H1 (cell line): ENCODE measurements at regions not wholly inside any gene's neighbourhood (a gene's known extent, or its start where the extent isn't known, plus 50 kb on each side); places are given as distances from the start of the nearest gene placed in this dataset.
A peak's percentile ranks its signal among the peaks of the same experiment; 100 is the strongest.

Experiments used
- CTCF ChIA-PET: fragments of 300-600 bp; sonication (Branson Sonifier 250); formaldehyde crosslinking; loops from one replicate; lab custom pipeline; 2021; ENCODE audit not compliant: partially characterized antibody; lab: Charles Lee
- POLR2A ChIA-PET: fragments of 300-600 bp; sonication (Branson Sonifier 250); formaldehyde crosslinking; loops from one replicate; lab custom pipeline; 2021; ENCODE audit warnings: inconsistent platforms; ENCODE audit not compliant: partially characterized antibody; lab: Charles Lee
- DNase-seq, 2 experiments: peaks; one replicate each; pipeline versions ENCODE4 v3.0.0 to v3.0.0-alpha.2; 2010 to 2022; ENCODE audit warnings: low spot score in 2 of 2, low read depth in 1 of 2, mixed read lengths in 1 of 2
- FAIRE-seq: peaks from 2 replicates; lab custom pipeline; 2011; peaks lifted over from hg19 to GRCh38; lab: Jason Lieb, UNC
- H2AFZ ChIP-seq: 2 replicates; pipeline ENCODE4 v1.8.1; 2012; ENCODE audit warnings: low read length, inconsistent platforms
- H2AK5ac ChIP-seq: 2 replicates; pipeline ENCODE4 v1.6.1; 2013; ENCODE audit warnings: low read depth, low read length
- H2BK120ac ChIP-seq: replicated peaks from 2 replicates; pipeline ENCODE3; 2013; ENCODE audit warnings: low read depth, low read length, inconsistent platforms
- H2BK12ac ChIP-seq: 2 replicates; pipeline ENCODE4 v1.6.1; 2013; ENCODE audit warnings: low read depth, low read length
- H2BK15ac ChIP-seq: 2 replicates; pipeline ENCODE4 v1.6.1; 2013; ENCODE audit warnings: low read length
- H2BK20ac ChIP-seq: 2 replicates; pipeline ENCODE4 v1.6.1; 2013; ENCODE audit warnings: low read length
- H2BK5ac ChIP-seq: 2 replicates; pipeline ENCODE4 v1.6.1; 2013; ENCODE audit warnings: low read depth, low read length
- H3K14ac ChIP-seq: 2 replicates; pipeline ENCODE4 v1.6.1; 2013; ENCODE audit warnings: inconsistent platforms; ENCODE audit not compliant: insufficient read length
- H3K18ac ChIP-seq: 2 replicates; pipeline ENCODE4 v1.6.1; 2013; ENCODE audit warnings: low read length; ENCODE audit errors: extremely low read depth
- H3K23ac ChIP-seq: 2 replicates; pipeline ENCODE4 v1.6.1; 2013; ENCODE audit warnings: inconsistent platforms; ENCODE audit not compliant: insufficient read length
- H3K23me2 ChIP-seq: 2 replicates; pipeline ENCODE4 v1.6.1; 2013; ENCODE audit warnings: low read depth, low read length
- H3K27ac ChIP-seq: 2 replicates; pipeline ENCODE4 v1.6.1; 2011; ENCODE audit warnings: low read depth, low read length, inconsistent platforms
- H3K27me3 ChIP-seq, 4 experiments: replicated peaks in 1 of 4; 1 replicate in 1 of 4; 2 replicates in 3 of 4; pipeline versions ENCODE4 v1.6.1 to v1.8.1; 2011 to 2013; ENCODE audit warnings: low read length in 3 of 4, mild to moderate bottlenecking in 3 of 4, inconsistent platforms in 2 of 4, mixed read lengths in 2 of 4, moderate library complexity in 1 of 4; ENCODE audit not compliant: control insufficient read depth in 3 of 4, insufficient read depth in 3 of 4; ENCODE audit errors: extremely low read depth in 1 of 4
- H3K36me3 ChIP-seq, 4 experiments: 2 replicates each; pipeline versions ENCODE4 v1.6.1 to v1.8.1; 2011 to 2013; ENCODE audit warnings: mild to moderate bottlenecking in 4 of 4, low read length in 3 of 4, moderate library complexity in 2 of 4, control low read depth in 1 of 4, inconsistent platforms in 1 of 4; ENCODE audit not compliant: insufficient read depth in 4 of 4, control insufficient read depth in 2 of 4
- H3K4ac ChIP-seq: replicated peaks from 2 replicates; pipeline ENCODE3; 2013; ENCODE audit warnings: low read length, low read depth, mixed read lengths, inconsistent platforms; ENCODE audit not compliant: insufficient read length
- H3K4me1 ChIP-seq, 4 experiments: replicated peaks in 1 of 4; 1 replicate in 1 of 4; 2 replicates in 3 of 4; pipeline versions ENCODE4 v1.6.1 to v1.8.1; 2011 to 2013; ENCODE audit warnings: low read length in 3 of 4, inconsistent platforms in 2 of 4, mixed read lengths in 1 of 4; ENCODE audit not compliant: insufficient read depth in 4 of 4, control insufficient read depth in 3 of 4
- H3K4me2 ChIP-seq, 2 experiments: 2 replicates each; pipeline versions ENCODE4 v1.6.1 to v1.8.1; 2011 to 2013; ENCODE audit warnings: low read depth in 2 of 2, low read length in 2 of 2, control low read depth in 1 of 2, inconsistent platforms in 1 of 2, mild to moderate bottlenecking in 1 of 2; ENCODE audit not compliant: insufficient read depth in 1 of 2
- H3K4me3 ChIP-seq, 4 experiments: fragments of 200-600, 300-600 bp in 1 of 4; sonication (generic), shearing (Covaris generic), sonication (Bioruptor Twin) in 1 of 4; 2 replicates each; pipeline versions ENCODE4 v1.5.1 to v1.8.1; 2011 to 2016; ENCODE audit warnings: low read length in 4 of 4, low read depth in 3 of 4, control low read depth in 2 of 4, inconsistent platforms in 2 of 4, mild to moderate bottlenecking in 2 of 4, mixed read lengths in 1 of 4, moderate library complexity in 1 of 4; ENCODE audit not compliant: insufficient read depth in 2 of 4; ENCODE audit errors: extremely low read depth in 1 of 4
- H3K56ac ChIP-seq: replicated peaks from 2 replicates; pipeline ENCODE3; 2013; ENCODE audit warnings: low read depth, mild to moderate bottlenecking, mixed read lengths, low read length, inconsistent platforms; ENCODE audit not compliant: insufficient read length
- H3K79me1 ChIP-seq: 2 replicates; pipeline ENCODE4 v1.6.1; 2013; ENCODE audit warnings: low read depth, low read length, control low read depth
- H3K79me2 ChIP-seq, 2 experiments: 2 replicates each; pipeline versions ENCODE4 v1.6.1 to v1.8.1; 2012 to 2013; ENCODE audit warnings: low read length in 2 of 2, mild to moderate bottlenecking in 2 of 2, inconsistent platforms in 1 of 2; ENCODE audit not compliant: insufficient read depth in 2 of 2, control insufficient read depth in 1 of 2
- H3K9ac ChIP-seq, 4 experiments: replicated peaks in 1 of 4; 1 replicate in 1 of 4; 2 replicates in 3 of 4; pipeline versions ENCODE4 v1.6.1 to v1.8.1; 2011 to 2013; ENCODE audit warnings: low read depth in 3 of 4, low read length in 3 of 4, control low read depth in 2 of 4, mild to moderate bottlenecking in 2 of 4, moderate library complexity in 2 of 4, inconsistent platforms in 1 of 4; ENCODE audit errors: extremely low read depth in 1 of 4
- H3K9me3 ChIP-seq, 2 experiments: 2 replicates each; pipeline versions ENCODE4 v1.6.1 to v1.8.1; 2012 to 2013; ENCODE audit warnings: mild to moderate bottlenecking in 2 of 2, moderate library complexity in 2 of 2, control low read depth in 1 of 2, inconsistent platforms in 1 of 2, low read depth in 1 of 2, low read length in 1 of 2, mixed read lengths in 1 of 2; ENCODE audit not compliant: insufficient read depth in 2 of 2
- H4K20me1 ChIP-seq, 2 experiments: replicated peaks in 1 of 2; 2 replicates each; pipeline versions ENCODE3 to v1.8.1; 2011 to 2013; ENCODE audit warnings: inconsistent platforms in 2 of 2, low read length in 2 of 2, mild to moderate bottlenecking in 1 of 2; ENCODE audit not compliant: insufficient read depth in 2 of 2, control insufficient read depth in 1 of 2
- H4K5ac ChIP-seq: 2 replicates; pipeline ENCODE4 v1.6.1; 2013; ENCODE audit warnings: low read length, low read depth, mixed read lengths, inconsistent platforms; ENCODE audit not compliant: insufficient read length
- H4K8ac ChIP-seq: 2 replicates; pipeline ENCODE4 v1.8.0; 2013; ENCODE audit warnings: mild to moderate bottlenecking, moderate library complexity, low read length, inconsistent platforms; ENCODE audit not compliant: insufficient read depth; ENCODE audit errors: extremely low read depth
- H4K91ac ChIP-seq: replicated peaks from 2 replicates; pipeline ENCODE3; 2013; ENCODE audit warnings: low read length, mixed read lengths, inconsistent platforms; ENCODE audit not compliant: insufficient read length
- ATF3 ChIP-seq: IDR thresholded peaks from 2 replicates; pipeline ENCODE4 v1.6.1; 2011; ENCODE audit warnings: low read depth, mild to moderate bottlenecking, low read length; ENCODE audit not compliant: insufficient read depth
- CEBPB ChIP-seq: IDR thresholded peaks from 2 replicates; pipeline ENCODE4 v1.6.1; 2012; ENCODE audit warnings: low read depth, low read length
- CHD1 ChIP-seq: IDR thresholded peaks from 2 replicates; pipeline ENCODE4 v1.6.1; 2012; ENCODE audit warnings: low read depth, low read length, improper control_type of control experiment
- CHD2 ChIP-seq: IDR thresholded peaks from 2 replicates; pipeline ENCODE4 v1.6.1; 2012; ENCODE audit warnings: low read length, improper control_type of control experiment
- CREB1 ChIP-seq: IDR thresholded peaks from 2 replicates; pipeline ENCODE4 v1.6.1; 2012; ENCODE audit warnings: inconsistent platforms
- CTBP2 ChIP-seq: IDR thresholded peaks from 2 replicates; pipeline ENCODE4 v1.7.0; 2011; ENCODE audit warnings: borderline replicate concordance, mild to moderate bottlenecking, moderate library complexity, mixed read lengths, low read length; ENCODE audit not compliant: insufficient read depth, insufficient read length
- HDAC2 ChIP-seq, 2 experiments: fragments of 300-600 bp in 1 of 2; sonication (generic) in 1 of 2; IDR thresholded peaks; 2 replicates each; pipeline ENCODE4 v1.6.1; 2011 to 2012; ENCODE audit warnings: low read depth in 2 of 2, low read length in 2 of 2, mild to moderate bottlenecking in 2 of 2, moderate library complexity in 2 of 2, borderline replicate concordance in 1 of 2, inconsistent platforms in 1 of 2
- MAFK ChIP-seq: IDR thresholded peaks from 2 replicates; pipeline ENCODE4 v1.6.1; 2012; ENCODE audit warnings: low read depth, mild to moderate bottlenecking, improper control_type of control experiment, low read length
- RAD21 ChIP-seq, 2 experiments: IDR thresholded peaks in 1 of 2; conservative IDR thresholded peaks in 1 of 2; 2 replicates each; pipeline ENCODE4 v1.6.1; 2011; ENCODE audit warnings: low read depth in 2 of 2, low read length in 2 of 2, improper control_type of control experiment in 1 of 2, inconsistent platforms in 1 of 2, mild to moderate bottlenecking in 1 of 2, moderate library complexity in 1 of 2
- WGBS, 2 experiments: shearing (Covaris generic) in 1 of 2; methylation state at CpG; one replicate each; pipeline versions ENCODE4 v1.1.6 to v1.1.7; 2013 to 2015; ENCODE audit warnings: low lambda C conversion rate in 2 of 2, mixed read lengths in 2 of 2, inconsistent platforms in 1 of 2, low coverage in 1 of 2, missing lambda C conversion rate in 1 of 2; ENCODE audit not compliant: insufficient replicate concordance in 2 of 2, insufficient coverage in 1 of 2, insufficient read length in 1 of 2; ENCODE audit errors: extremely low coverage in 1 of 2, missing lambda C conversion rate in 1 of 2; 5-methylcytosine and 5-hydroxymethylcytosine counted together

GRCh38 chr2:236512267-236512666, 57.4 kb upstream of the ACKR3 start:
- Histone ChIP-seq H3K27me3 (no peaks in the 10 kb centered on the region; a peak in 1 of 7 replicates), H2AK5ac (0 out of 2 replicates have a peak overlapping the region, but pooled peaks have one; percentile 75), H3K79me1 (no peaks in the 10 kb centered on the region), H3K4me2 (no peak overlapping the region), H3K14ac (no peak overlapping the region), H3K9me3 (no peaks in the 10 kb centered on the region), H2BK15ac (no peak overlapping the region), H3K79me2 (no peaks in the 10 kb centered on the region), H2AFZ (no peak overlapping the region), H2BK12ac (no peak overlapping the region), H3K4me3 (no peak overlapping the region), H4K91ac (no peak overlapping the region)
- CTCF ChIA-PET, result interaction anchor here (0.6 to 4.5 kb wide), 42 partner anchors 9 to 556 kb away, joined by 3 to 36 read pairs (median 4); partner anchors contain the start of gene ACKR3
- WGBS, 2 experiments, result 92% methylated on average over 5 of the region's 5 CpGs; no CpG with 5 or more reads in 1 of the 2 experiments
- DNase-seq, result no peak
- TF ChIP-seq MAFK (no peak), RAD21 (IDR thresholded peaks at IDR 0.05 in 1 of 2, conservative IDR thresholded peaks at IDR 0.05 in 1 of 2; ENCODE audit: low read depth in 2 of 2, low read length in 2 of 2) (no peak), ATF3 (no peak), CTBP2 (no peak), CHD1 (no peak), HDAC2 (IDR thresholded peaks at IDR 0.05; ENCODE audit: borderline replicate concordance in 1 of 2, low read depth in 2 of 2, low read length in 2 of 2) (no peak), CEBPB (no peak), CHD2 (no peak), CREB1 (no peak)
- TF ChIP-seq, all 59 proteins: peak for 0
- Histone ChIP-seq H3K23ac (no peak overlapping the region), H2BK5ac (no peak overlapping the region), H3K4ac (no peak overlapping the region), H3K4me1 (no peaks in the 10 kb centered on the region), H4K20me1 (no peaks in the 10 kb centered on the region), H2BK20ac (no peak overlapping the region), H2BK120ac (no peak overlapping the region), H3K27ac (no peak overlapping the region), H4K8ac (no peak overlapping the region), H3K9ac (no peak overlapping the region), H3K36me3 (no peaks in the 10 kb centered on the region), H3K56ac (no peak overlapping the region), H4K5ac (no peak overlapping the region), H3K23me2 (no peaks in the 10 kb centered on the region), H3K18ac (no peak overlapping the region)
- FAIRE-seq, result no peak
- POLR2A ChIA-PET, result interaction anchor here (0.6 to 1.5 kb wide), 2 partner anchors 15 to 234 kb away, joined by 3 read pairs; no protein-coding TSS in a partner anchor
